22Rv1 (cell line): ENCODE measurements at regions not wholly inside any gene's neighbourhood (a gene's known extent, or its start where the extent isn't known, plus 50 kb on each side); places are given as distances from the start of the nearest gene placed in this dataset.

ENCODE experiments used
- CTCF ChIP-seq: fragments of 450-650 bp; IDR thresholded peaks from 2 replicates; pipeline ENCODE4 v1.5.1; 2017; ENCODE audit warnings: mild to moderate bottlenecking
- ZFX ChIP-seq: fragments of 450-650 bp; IDR thresholded peaks from 2 replicates; pipeline ENCODE4 v1.6.1; 2017; ENCODE audit warnings: antibody characterized with exemption, borderline replicate concordance

GRCh38 chr12:91900971-91901370, 244.7 kb downstream of the BTG1 start:
- no peak for TF ChIP-seq CTCF
- no peak for TF ChIP-seq ZFX
